HG02885 (cell line): ENCODE measurements at regions not wholly inside any gene's neighbourhood (a gene's known extent, or its start where the extent isn't known, plus 50 kb on each side); places are given as distances from the start of the nearest gene placed in this dataset.
"Not testable (repeated sequence)": the region's sequence is repeated elsewhere in the genome, so short reads cannot be mapped to it uniquely, and the experiment has no call there.

Experiments
- ATAC-seq: cut with Tn5 transposase; IDR thresholded peaks from one replicate; pipeline ENCODE4 v1.9.1; 2021; ENCODE audit warnings: mild to moderate bottlenecking; ENCODE audit not compliant: unreplicated experiment, poor library complexity

DNA sequence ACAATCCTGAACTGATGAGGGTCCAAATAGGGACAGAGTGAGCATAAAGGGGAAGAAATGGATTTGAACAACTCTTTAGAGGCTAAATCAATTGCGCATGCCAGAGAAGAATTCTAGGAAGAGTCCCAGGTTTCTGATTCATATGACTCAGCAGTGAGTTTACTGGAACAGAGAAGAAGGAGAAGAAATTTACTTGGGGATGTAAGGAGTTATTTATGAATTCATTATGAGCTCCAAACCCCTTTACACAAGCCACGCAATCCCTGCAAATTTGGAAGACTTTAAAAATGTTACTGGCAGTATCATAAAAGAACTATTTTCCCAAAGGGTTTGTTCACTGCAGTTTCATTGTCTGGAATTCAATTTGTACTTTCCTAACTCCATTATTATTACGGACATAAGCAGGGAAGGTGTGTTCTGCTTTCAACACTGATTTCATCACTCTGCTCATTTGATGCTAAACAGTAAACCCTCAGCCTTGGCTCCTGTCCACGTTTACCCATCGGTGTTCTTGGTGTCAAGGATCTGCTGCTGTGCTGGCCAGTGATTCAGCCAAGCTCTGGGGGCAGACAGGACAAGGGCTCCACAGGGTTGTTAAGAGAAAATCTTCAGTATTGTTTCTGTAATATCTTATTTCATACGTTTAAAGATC, 273.7 kb downstream of the HNRNPD start:
- ATAC-seq: no peak

DNA sequence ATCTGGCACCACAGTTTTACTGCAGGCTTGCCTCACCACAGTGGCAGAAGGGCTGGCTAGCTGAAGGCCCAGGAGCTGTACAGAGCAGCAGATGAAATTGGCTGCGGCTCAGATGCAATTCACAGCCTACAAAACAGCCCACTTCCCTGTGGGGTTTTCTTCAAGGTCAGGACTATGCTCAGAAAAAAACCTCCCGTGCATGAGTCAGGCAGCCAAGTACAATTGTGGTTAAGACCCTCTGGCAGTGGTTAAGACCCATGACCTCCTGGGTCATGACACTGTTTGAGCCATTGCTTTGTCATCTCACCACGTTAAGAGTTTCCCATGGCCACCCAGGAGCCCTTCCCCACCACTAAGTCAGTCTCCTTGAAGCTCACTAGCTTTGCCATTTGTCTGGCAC, 276.3 kb downstream of the HNRNPD start:
- no peak for ATAC-seq

DNA sequence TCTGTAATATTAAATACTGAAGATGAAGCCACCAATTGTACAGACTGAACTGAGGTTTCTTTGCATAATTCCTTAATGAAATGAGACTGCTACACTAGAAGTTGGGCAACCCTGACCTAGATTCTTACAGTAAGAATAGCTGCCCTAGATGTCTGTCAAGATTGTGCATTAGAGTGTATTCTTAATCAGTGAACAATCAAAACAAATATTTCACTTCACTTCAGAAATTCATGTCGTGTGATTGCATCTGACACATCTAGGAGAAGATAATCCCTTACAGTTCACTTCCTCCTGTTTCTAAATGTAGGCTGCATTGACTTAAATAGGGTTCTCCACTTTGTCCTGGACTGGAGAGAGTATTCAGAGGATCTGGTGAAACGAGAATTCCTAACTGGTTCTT, 283.1 kb downstream of the HNRNPD start:
- no peak for ATAC-seq

DNA sequence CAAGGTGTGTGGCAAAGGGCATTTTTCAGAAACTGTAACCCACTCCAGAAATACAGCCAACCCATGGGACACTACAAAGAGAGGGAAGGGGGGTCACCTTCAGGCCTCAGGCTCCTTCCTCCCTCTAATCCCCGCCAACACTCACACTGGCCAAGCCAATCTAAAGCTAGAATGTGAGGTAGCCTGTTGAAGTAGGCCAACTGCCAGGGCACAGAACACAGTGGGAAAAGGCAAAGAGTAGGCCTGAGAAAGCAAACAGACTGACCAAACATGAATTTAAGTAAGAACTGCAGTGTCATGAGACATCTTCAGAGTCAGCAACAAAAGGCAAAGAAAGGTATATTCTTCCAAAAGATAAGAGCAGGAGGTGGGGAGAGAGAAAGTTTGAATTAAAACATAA, 289.0 kb downstream of the HNRNPD start:
- no peak for ATAC-seq

DNA sequence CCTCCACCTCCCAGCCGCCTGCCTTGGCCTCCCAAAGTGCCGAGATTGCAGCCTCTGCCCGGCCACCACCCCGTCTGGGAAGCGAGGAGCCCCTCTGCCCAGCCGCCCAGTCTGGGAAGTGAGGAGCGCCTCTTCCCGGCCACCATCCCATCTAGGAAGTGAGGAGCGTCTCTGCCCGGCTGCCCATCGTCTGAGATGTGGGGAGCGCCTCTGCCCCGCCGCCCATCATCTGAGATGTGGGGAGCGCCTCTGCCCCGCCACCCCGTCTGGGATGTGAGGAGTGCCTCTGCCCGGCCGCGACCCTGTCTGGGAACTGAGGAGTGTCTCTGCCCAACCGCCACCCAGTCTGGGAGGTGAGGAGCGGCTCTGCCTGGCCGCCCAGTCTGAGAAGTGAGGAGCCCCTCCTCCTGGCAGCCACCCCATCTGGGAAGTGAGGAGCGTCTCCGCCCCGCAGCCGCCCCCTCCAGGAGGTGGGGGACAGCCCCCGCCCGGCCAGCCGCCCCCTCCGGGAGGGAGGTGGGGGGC, 296.3 kb downstream of the HNRNPD start:
- ATAC-seq: not testable (repeated sequence)

DNA sequence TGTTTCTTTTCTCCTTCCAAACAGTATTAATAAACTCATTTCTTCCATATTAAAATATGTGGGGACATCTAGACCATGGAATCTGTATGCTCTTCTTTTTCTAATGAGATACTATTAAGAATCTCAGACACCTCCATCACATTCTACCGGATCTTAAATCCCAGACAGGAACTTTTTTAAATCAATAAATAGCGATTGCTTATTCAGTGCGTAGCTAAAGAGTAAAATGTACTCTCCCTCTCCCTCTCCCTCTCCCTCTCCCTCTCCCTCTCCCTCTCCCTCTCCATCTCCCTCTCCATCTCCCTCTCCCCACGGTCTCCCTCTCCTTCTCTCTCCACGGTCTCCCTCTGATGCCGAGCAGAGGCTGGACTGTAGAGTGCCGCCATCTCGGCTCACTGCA, 297.0 kb downstream of the HNRNPD start:
- no peak for ATAC-seq

DNA sequence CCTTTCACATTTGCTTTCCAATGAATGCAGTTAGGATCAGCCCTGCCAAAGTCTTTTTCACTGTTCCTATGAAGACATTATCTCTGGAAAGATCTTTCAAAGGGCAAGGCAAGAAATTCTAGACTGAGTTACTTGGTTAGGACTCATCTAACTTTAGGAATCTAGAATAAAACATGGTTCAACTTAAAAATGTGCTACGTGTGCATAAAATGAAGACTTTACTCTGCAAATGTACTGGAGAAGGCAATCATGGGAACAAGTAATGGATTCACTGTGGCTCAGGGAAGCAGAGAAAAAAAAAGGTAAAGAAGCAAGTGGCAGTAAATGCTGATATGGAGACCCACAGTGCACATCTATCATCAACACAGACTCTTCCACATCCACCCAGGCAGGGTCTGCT, 297.4 kb downstream of the HNRNPD start:
- no peak for ATAC-seq

DNA sequence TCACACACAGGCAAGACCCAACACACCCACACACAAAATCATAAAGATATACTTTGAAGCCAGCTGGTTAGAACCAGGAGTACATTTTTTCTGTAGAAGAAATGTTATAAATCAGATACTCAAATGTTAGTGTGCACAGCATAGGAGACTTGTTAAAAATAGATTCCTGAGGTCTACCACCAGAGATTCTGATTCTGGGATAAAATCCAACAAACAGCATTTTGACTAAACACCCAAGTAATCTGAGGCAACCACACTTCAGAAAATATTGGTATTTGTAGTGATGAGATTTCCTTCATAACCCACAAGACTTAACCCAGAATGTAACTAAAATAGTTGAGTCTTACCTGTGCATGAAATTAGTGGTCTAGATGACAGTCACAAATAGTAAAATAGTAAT, 301.8 kb downstream of the HNRNPD start:
- no peak for ATAC-seq

DNA sequence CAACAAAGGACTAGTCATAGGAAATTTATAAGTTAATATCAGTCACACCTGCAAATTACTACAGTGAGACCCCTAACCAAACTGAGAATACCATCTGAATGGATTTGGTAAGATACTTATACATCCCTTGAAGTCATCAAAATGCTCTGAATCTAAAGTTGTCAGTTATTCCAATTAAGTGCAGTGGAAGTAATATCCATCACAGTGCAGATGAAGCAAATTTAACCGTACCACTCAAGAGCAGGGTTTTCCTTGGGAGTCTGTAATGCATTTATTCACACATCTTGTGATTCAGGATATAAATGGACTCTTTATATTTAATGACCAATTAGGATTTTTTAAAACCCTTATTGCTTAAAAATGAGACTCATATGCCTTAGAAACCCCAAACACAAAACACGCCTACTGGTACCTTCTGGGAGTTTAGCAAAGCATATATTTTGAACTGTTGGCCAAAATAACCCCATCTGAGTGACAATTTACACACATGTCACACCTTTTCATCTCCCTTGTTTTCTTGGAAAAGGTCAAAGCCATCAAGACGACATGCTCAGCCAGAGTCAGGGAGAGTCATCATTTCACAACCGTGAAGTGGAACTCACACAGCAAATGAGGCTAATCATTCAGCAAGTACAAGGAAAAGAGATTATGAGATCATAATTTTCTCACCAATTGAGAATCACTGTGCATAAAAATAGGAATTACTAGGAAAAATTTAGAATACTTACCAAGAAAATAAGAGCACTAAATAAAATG, 303.7 kb downstream of the HNRNPD start:
- ATAC-seq: no peak

DNA sequence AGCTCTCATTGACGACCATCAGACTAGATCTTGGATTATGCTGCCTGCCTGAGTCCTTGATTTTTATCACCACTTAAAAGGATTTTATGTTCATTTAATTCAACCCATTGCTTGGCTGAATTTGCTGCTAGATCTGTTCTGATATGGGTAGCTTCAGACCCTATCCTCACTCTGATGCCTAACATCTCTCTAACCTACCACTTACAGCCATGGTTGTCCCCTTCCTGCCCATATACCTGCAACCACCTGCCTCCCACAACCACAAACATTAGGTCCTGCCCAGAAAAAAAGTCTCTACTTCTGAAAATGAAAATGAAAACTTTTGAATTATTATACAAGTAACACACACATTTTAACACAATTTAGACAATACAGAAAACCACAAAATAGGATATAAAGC, 310.8 kb downstream of the HNRNPD start:
- no peak for ATAC-seq

DNA sequence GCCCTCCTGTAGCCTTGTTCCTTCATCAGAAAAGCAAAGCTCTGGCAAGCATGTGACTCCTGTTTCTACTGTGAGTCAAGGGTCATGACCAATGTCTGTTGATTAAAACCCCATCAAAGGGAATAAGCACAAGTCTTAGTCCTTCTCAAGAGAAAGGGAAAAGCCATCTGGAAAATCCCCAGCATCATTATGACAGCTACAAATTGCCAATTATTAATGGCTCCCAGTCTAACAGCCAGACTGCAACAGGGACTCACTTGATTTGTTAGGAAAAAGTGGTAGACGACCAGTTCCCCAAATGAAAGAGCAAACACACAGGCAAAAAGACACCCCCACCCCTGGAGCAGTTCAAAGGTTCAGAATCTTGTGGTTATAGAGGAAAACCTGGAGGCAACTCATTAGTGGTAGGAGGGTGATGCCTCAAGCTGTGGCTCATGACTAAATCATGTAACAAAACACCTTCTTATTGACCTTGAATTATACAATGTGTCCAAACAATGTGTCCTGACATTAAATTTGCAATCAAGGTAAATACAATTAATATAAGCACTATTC, 315.7 kb downstream of the HNRNPD start:
- no peak for ATAC-seq

DNA sequence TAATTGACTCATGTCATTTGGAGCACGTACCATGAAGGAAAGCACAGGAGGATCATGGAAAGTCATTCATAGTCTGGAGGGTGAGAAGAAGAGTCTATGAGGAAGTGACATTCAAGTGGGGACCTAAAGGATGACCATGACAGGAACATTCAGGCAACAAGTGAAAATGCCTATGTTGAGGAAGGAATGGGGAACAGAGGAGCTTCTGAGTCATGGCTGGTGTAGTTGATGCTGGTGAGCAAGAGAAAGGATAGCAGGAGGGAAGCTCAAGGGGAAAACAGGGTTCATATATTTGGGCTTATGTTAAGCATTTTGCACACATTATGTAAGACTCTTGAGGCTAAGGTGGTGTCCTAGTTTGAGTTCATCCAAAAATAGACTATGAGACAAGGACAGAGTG, 318.6 kb downstream of the HNRNPD start:
- ATAC-seq: no peak

DNA sequence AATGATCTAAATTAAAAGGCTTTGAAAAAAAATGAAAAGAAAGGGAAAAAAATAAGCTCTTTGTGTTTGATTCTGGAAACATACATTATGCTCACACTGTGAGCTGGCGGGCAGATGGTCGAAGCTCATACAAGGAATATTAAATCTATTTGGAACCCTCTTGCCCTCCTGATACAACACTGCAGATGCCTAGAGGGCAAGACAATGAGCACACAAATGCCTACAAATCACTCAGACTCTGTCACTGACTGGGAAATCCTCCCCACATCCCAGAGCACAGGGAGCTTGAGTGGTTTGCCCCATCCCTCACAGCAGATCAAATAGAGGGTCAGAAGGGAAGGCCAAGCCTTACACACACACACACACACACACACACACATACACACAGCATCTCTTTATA, 320.4 kb downstream of the HNRNPD start:
- no peak for ATAC-seq

DNA sequence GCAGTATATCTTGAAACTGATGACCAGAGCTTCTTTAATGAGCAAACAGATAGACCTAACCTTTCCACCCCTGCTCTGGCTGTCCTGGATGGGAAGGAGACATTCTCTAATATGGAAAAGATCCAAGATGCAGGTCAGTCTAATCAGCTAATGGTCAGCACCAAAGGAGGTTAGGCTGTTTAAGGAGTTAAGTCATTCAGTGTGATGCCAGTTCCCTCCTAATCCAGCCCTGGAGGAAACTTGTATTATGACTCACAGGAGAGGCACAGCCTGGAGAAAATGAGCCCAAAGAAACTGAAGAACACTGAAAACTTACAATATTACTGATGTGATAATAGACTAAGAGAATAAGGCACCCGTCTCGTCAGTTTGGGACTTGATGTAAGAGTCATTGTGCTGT, 323.0 kb downstream of the HNRNPD start:
- ATAC-seq: no peak

DNA sequence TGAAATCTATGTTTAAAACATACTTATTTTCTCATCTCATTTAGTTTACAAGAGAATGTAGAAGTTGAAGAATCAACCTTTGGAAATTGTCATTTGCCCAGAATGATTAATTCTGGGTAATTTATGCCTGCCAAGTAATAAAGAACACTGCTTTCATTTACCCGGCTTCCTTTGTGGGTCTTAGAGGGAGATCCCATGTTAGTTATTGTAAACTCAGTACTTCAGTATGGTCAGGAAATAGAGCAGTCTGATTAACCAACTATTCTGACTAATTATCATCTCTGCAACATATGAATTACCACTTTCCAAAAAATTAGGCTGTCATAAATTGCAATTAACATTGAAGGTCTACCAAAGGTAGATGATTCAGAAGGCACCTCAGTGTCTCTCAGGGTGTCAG, 324.5 kb downstream of the HNRNPD start:
- ATAC-seq: no peak

DNA sequence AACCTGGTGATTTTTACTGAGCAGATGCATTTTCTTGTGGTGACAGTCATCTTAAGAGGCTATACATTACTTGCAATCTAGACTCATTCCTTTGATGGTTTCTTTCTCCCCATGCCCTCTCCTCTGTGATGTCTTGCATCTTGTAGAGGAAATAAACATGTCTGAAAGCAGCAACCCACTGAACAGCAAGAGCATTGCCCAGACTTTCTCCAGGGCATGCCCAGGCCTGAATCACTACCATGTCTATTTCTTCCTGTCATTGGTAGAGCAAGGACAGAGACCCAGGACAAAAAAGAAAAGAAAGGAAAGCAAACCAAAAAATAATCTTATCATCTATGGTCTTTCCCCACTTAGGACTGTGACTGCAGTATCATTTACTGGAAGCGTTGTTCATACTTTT, 326.1 kb downstream of the HNRNPD start:
- no peak for ATAC-seq

DNA sequence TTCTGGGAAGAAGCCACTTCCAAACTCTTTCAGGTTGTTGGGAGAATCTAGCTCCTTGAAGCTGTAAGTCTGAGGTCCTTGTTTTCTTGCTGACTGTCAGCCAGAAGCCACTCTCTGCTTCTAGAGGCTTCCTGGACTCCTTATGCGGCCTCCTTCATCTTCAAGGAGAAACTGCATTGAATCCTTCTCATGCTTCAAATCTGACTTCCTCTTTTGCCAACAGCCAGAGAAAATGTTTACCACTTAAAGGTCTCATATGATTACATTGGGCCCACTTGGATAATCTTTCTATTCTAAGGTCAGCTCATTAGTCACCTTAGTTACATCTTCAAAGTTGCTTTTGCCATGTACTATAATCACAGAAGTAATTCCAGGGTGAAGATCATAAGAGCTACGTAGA, 327.0 kb downstream of the HNRNPD start:
- no peak for ATAC-seq

DNA sequence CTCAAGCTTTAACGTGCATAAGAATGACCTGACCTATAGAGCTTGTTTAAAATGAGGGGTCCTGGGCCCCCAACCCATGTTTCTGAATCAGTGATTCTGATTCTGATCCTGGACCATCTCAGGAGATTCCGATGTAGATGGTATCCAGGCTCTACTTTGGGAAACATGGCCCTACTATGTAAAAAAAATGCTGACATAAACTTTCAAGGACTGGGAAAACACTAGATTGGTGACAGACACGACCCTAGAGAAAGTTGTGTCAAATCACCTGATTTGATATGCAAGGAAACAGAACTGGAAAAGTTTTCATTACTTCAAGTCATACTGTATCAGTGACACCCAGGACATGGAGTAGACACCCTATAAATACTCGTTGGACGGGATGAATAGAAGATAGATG, 328.5 kb downstream of the HNRNPD start:
- ATAC-seq: no peak

DNA sequence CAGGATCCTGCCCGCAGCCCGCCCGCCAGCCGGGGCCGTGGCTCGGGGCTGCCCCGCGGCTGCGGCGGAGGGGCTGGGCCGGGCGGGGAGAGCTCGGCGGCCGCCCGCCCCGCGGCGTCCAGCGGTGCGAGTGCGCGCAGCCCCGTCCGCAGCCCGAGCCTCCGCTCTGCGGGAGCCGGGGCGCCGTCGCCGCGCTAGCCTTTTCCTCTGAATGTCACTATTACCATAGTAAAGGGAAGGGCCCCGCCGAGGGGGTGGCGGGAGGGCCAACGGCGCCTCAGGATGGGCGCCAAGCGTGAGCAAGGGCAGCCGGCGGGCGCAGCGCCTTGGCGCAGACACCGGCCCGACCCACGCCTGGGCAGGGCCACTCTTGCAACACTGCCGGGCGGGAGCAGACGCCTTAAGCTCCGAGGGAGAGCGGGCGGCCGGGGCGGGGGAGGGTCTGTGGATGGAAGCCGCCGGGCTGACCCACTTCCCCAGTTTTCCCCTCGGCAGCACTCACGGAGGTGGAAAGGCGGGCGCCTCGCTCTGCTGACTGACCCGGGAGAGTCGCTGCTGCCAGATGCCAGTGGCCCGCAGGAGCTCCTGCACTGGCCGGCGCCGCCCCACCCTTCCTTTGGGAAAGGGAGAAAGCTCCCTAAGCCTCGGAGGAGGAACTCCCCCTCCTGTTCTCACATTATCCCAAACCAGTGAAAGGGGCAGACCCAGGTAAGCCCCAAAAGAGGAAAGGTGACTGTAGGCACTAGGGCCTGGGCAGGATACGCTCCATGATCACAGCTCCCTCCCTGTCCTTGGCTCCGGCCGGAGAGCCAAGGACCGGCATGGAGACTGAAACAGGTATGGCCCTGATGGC, 329.4 kb downstream of the HNRNPD start:
- ATAC-seq: no peak

DNA sequence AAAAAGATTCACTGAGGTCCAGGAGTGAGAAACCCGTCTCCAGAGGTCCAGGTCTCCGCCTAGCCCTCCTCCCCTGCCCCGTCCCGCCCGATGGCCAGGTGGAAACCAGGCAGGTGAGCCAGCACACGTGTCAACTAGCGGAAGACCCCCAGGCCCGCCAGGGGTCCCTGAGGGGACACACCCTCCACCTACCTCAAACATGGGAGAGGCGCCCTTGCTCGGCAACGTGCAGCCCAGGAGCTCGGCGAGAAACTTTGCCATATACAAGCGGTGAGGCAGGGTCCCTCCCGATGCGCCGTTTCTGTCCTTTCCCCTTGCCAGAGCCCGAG, 330.0 kb downstream of the HNRNPD start:
- no peak for ATAC-seq
